ENCODE measurements at regions not wholly inside any gene's neighbourhood (a gene's known extent, or its start where the extent isn't known, plus 50 kb on each side); places are given as distances from the start of the nearest gene placed in this dataset.

DNA sequence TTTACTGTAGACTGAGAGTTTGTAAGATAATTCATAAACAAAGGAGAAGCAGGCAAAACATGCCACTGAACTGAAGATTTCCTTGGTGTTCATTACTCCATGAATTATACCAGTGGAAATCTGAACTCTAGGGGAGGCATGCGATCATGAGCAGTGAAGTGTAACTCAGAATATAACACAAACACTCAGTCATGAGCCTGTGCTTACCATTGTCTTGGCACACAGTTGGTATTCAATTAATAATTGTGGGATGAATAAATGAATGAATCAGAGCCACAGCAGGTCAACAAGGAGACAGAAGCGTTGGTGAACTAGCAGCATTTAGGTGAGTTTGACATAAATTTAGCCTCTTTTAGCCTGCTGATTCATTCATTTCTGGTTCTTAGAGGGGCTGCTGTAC is 263.5 kb upstream of the DKK2 start:
- DNase-seq (ENCODE audit: low read depth in 1 of 2, low spot score in 1 of 2) = no peak
- Histone ChIP-seq H3K27ac (replicated peaks) (no peak overlapping the region), H3K27me3 (ENCODE audit: insufficient read depth, poor library complexity, severe bottlenecking) (no peaks in the 10 kb centered on the region), H3K4me3 (replicated peaks; ENCODE audit: insufficient read depth, low read length) (no peak overlapping the region)
- TF ChIP-seq POLR2AphosphoS5 (IDR thresholded peaks at IDR 0.05; ENCODE audit: low read depth) (no peak), GABPA (IDR thresholded peaks at IDR 0.05; ENCODE audit: low read depth) (no peak), SPI1 (IDR thresholded peaks at IDR 0.05; ENCODE audit: borderline replicate concordance, low read depth) (no peak), CTCF (IDR thresholded peaks at IDR 0.05; ENCODE audit: insufficient read depth, low read length) (no peak)
- TF ChIP-seq, protein P1, sequence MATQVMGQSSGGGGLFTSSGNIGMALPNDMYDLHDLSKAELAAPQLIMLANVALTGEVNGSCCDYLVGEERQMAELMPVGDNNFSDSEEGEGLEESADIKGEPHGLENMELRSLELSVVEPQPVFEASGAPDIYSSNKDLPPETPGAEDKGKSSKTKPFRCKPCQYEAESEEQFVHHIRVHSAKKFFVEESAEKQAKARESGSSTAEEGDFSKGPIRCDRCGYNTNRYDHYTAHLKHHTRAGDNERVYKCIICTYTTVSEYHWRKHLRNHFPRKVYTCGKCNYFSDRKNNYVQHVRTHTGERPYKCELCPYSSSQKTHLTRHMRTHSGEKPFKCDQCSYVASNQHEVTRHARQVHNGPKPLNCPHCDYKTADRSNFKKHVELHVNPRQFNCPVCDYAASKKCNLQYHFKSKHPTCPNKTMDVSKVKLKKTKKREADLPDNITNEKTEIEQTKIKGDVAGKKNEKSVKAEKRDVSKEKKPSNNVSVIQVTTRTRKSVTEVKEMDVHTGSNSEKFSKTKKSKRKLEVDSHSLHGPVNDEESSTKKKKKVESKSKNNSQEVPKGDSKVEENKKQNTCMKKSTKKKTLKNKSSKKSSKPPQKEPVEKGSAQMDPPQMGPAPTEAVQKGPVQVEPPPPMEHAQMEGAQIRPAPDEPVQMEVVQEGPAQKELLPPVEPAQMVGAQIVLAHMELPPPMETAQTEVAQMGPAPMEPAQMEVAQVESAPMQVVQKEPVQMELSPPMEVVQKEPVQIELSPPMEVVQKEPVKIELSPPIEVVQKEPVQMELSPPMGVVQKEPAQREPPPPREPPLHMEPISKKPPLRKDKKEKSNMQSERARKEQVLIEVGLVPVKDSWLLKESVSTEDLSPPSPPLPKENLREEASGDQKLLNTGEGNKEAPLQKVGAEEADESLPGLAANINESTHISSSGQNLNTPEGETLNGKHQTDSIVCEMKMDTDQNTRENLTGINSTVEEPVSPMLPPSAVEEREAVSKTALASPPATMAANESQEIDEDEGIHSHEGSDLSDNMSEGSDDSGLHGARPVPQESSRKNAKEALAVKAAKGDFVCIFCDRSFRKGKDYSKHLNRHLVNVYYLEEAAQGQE (IDR thresholded peaks at IDR 0.05; ENCODE audit: insufficient replicate concordance, low read depth) = no peak

DNA sequence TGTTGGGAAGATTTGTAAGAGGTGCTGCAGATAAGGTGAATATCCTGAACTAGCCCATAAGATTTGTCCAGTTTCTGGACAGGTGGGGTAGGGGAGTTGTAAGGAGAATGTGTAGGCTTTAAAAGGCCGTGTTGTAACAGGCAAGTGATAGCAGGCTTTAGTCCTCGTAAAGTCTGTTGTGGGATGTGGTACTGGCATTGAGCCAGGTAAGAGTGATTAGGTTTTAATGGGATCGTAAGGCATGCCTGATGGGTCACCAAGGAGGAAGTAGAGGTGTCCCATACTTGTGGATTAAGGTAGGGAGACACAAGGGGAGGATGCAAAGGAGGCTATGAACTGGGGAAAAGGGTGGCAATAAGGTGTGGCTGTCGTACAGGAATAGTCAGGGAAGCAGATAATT is 256.9 kb upstream of the DKK2 start:
- no peak overlapping the region for H3K4me3 ChIP-seq (replicated peaks; ENCODE audit: insufficient read depth, low read length)
- TF ChIP-seq, protein P1 (IDR thresholded peaks at IDR 0.05; ENCODE audit: insufficient replicate concordance, low read depth) = no peak
- TF ChIP-seq CTCF (IDR thresholded peaks at IDR 0.05; ENCODE audit: insufficient read depth, low read length) (no peak), SPI1 (IDR thresholded peaks at IDR 0.05; ENCODE audit: borderline replicate concordance, low read depth) (no peak), POLR2AphosphoS5 (IDR thresholded peaks at IDR 0.05; ENCODE audit: low read depth) (no peak), GABPA (IDR thresholded peaks at IDR 0.05; ENCODE audit: low read depth) (no peak)

GRCh38 chr4:107283587-107284559 is 247.8 kb upstream of the DKK2 start:
- no peak for DNase-seq (ENCODE audit: low read depth in 1 of 2, low spot score in 1 of 2)
- Histone ChIP-seq H3K27me3 (ENCODE audit: insufficient read depth, poor library complexity, severe bottlenecking) (no peaks in the 10 kb centered on the region), H3K27ac (replicated peaks) (no peak overlapping the region), H3K4me3 (replicated peaks; ENCODE audit: insufficient read depth, low read length) (no peak overlapping the region)
- TF ChIP-seq SPI1 (IDR thresholded peaks at IDR 0.05; ENCODE audit: borderline replicate concordance, low read depth) = no peak
- no peak for TF ChIP-seq POLR2AphosphoS5 (IDR thresholded peaks at IDR 0.05; ENCODE audit: low read depth)
- no peak for TF ChIP-seq GABPA (IDR thresholded peaks at IDR 0.05; ENCODE audit: low read depth)
- TF ChIP-seq, protein P1 (IDR thresholded peaks at IDR 0.05; ENCODE audit: insufficient replicate concordance, low read depth) = no peak
- TF ChIP-seq CTCF (IDR thresholded peaks at IDR 0.05; ENCODE audit: insufficient read depth, low read length) = no peak

More for the DNA sequence above, 256.9 kb upstream of the DKK2 start:
- no peaks in the 10 kb centered on the region for H3K27me3 ChIP-seq (ENCODE audit: insufficient read depth, poor library complexity, severe bottlenecking)
- no peak overlapping the region for H3K27ac ChIP-seq (replicated peaks)
- DNase-seq (ENCODE audit: low read depth in 1 of 2, low spot score in 1 of 2) = no peak
